ENCODE measurements at regions not wholly inside any gene's neighbourhood (a gene's known extent, or its start where the extent isn't known, plus 50 kb on each side); places are given as distances from the start of the nearest gene placed in this dataset.

- H4K5ac ChIP-seq (ENCODE audit: insufficient read length, low read depth, low read length), result no peak overlapping the region
- H3K23ac ChIP-seq (ENCODE audit: insufficient read length, low read depth, low read length), result no peak overlapping the region
- H4K20me1 ChIP-seq (ENCODE audit: control insufficient read depth, insufficient read depth, insufficient read length), result no peaks in the 10 kb centered on the region
- no peaks in the 10 kb centered on the region for H3K23me2 ChIP-seq (ENCODE audit: insufficient read length, low read depth, low read length, poor library complexity, severe bottlenecking)
- H2AFZ ChIP-seq (ENCODE audit: low read length), result no peak overlapping the region
- H3K9ac ChIP-seq (ENCODE audit: extremely low read depth, insufficient read length, low read length), result no peak overlapping the region
- H3K4ac ChIP-seq (ENCODE audit: low read depth, low read length), result no peak overlapping the region
- H3K79me2 ChIP-seq (ENCODE audit: insufficient read depth, low read length), result no peaks in the 10 kb centered on the region
- H3K9me3 Mint-ChIP-seq, result peaks cover 3 to 7% of the 10 kb centered on the region in 2 experiments; a peak in 3 of 5 replicates
- H3K27ac ChIP-seq (ENCODE audit: insufficient read length, low read depth, low read length), result no peak overlapping the region
- no peaks in the 10 kb centered on the region for H3K27me3 Mint-ChIP-seq (ENCODE audit: low read depth)
- H2BK120ac ChIP-seq (ENCODE audit: low read depth, low read length, poor library complexity, severe bottlenecking), result no peak overlapping the region
- no peak overlapping the region for H2BK5ac ChIP-seq (ENCODE audit: insufficient read length, low read length)
- no peak overlapping the region for H4K91ac ChIP-seq (ENCODE audit: insufficient read length, low read depth, low read length)
- no peak overlapping the region for H4K8ac ChIP-seq (replicated peaks; ENCODE audit: insufficient read length, low read depth, low read length)
- H3K4me1 Mint-ChIP-seq, result peaks cover 3 to 5% of the 10 kb centered on the region in 2 experiments; a peak in 1 of 4 replicates
- no peaks in the 10 kb centered on the region for H3K9me3 ChIP-seq (ENCODE audit: control insufficient read depth, low read depth, low read length)
- no peak overlapping the region for H3K4me3 Mint-ChIP-seq
- no peak overlapping the region for H3K27ac Mint-ChIP-seq
- no peak overlapping the region for H2BK12ac ChIP-seq (ENCODE audit: insufficient read length, low read depth, low read length)
- no peak overlapping the region for H3K4me2 ChIP-seq (ENCODE audit: insufficient read depth, insufficient read length, low read length)
- H3K27me3 ChIP-seq (ENCODE audit: insufficient read depth, low read length), result no peaks in the 10 kb centered on the region
- no peak overlapping the region for H2BK15ac ChIP-seq (ENCODE audit: low read depth, low read length)
- no peaks in the 10 kb centered on the region for H3K4me1 ChIP-seq (ENCODE audit: insufficient read depth, low read length)
- DNase-seq, result no peak
- H3K14ac ChIP-seq (ENCODE audit: insufficient read depth, low read length), result no peak overlapping the region
- H3K36me3 Mint-ChIP-seq (ENCODE audit: insufficient read depth in 1 of 3, low read depth in 3 of 3), result peaks cover 0 to 7% (median 2%) of the 10 kb centered on the region in 3 experiments; a peak in 3 of 7 replicates
- WGBS (ENCODE audit: extremely low coverage, insufficient read length, low lambda C conversion rate), result no CpG with 5 or more reads among the region's 3 CpGs
- H2AK5ac ChIP-seq (ENCODE audit: insufficient read length, low read length), result no peak overlapping the region
- H3T11ph ChIP-seq (ENCODE audit: low read length), result no peak overlapping the region
- TF ChIP-seq CTCF (conservative IDR thresholded peaks at IDR 0.05), result no peak
- no peak overlapping the region for H3K56ac ChIP-seq (ENCODE audit: insufficient read length, low read depth, low read length)
- no peaks in the 10 kb centered on the region for H3K79me1 ChIP-seq (ENCODE audit: insufficient read depth, low read depth, low read length, poor library complexity, severe bottlenecking)
- no peak overlapping the region for H3K18ac ChIP-seq (ENCODE audit: insufficient read length, low read depth, low read length)
- H2BK20ac ChIP-seq (ENCODE audit: low read depth, low read length, poor library complexity, severe bottlenecking), result no peak overlapping the region
Measured at GRCh38 chr5:124373883-124374282, 372.6 kb downstream of the ZNF608 start.
